ENCODE measurements at regions not wholly inside any gene's neighbourhood (a gene's known extent, or its start where the extent isn't known, plus 50 kb on each side); places are given as distances from the start of the nearest gene placed in this dataset.
"Not testable (repeated sequence)": the region's sequence is repeated elsewhere in the genome, so short reads cannot be mapped to it uniquely, and the experiment has no call there.

GRCh38 chr21:28063241-28064216, 929.1 kb downstream of the LTN1 start:
- Histone ChIP-seq H3K4me1 (replicated peaks in 1 of 2) (no peaks in the 10 kb centered on the region), H3K27ac (no peak overlapping the region), H3K4me3 (no peak overlapping the region)
- peak in 2 of 8 experiments; percentile 80 to 92 for ATAC-seq (replicated peaks in 6 of 8)
- in situ Hi-C loops (cut with MboI; ENCODE audit: low pct_unique_long_range_greater_than_20kb in 2 of 9, low sequenced_read_pairs in 9 of 9, unreplicated experiment in 9 of 9), result loop anchor here in 2 of 9 experiments (25.0 kb wide), 3 partner anchors 274 to 674 kb away; no protein-coding TSS in a partner anchor
- 30 to 80% (median 63%) methylated on average over 1 to 6 of the region's 6 CpGs for WGBS, 10 experiments

- ATAC-seq (replicated peaks in 6 of 8); H3K4me1 ChIP-seq (replicated peaks in 1 of 2); H3K27ac ChIP-seq; H3K4me3 ChIP-seq: not testable (repeated sequence)
- no CpG with 5 or more reads among the region's 1 CpG for WGBS, 10 experiments
- in situ Hi-C loops (cut with MboI; ENCODE audit: low pct_unique_long_range_greater_than_20kb in 2 of 9, low sequenced_read_pairs in 9 of 9, unreplicated experiment in 9 of 9), result loop anchor here in 2 of 9 experiments (25.0 kb wide), 3 partner anchors 284 to 684 kb away; no protein-coding TSS in a partner anchor
Measured at GRCh38 chr21:28052956-28053355, 939.7 kb downstream of the LTN1 start.

GRCh38 chr21:28051649-28052048, 941.0 kb downstream of the LTN1 start:
- peak in 6 of 8 experiments; percentile 31 to 83 (median 56) for ATAC-seq (replicated peaks in 6 of 8)
- not testable (repeated sequence) for H3K4me1 ChIP-seq (replicated peaks in 1 of 2); H3K4me3 ChIP-seq; H3K27ac ChIP-seq
- 0 to 67% (median 14%) methylated on average over 1 to 4 of the region's 4 CpGs; no CpG with 5 or more reads in 1 of the 10 experiments for WGBS, 10 experiments
- in situ Hi-C loops (cut with MboI; ENCODE audit: low pct_unique_long_range_greater_than_20kb in 2 of 9, low sequenced_read_pairs in 9 of 9, unreplicated experiment in 9 of 9), result loop anchor here in 2 of 9 experiments (25.0 kb wide), 3 partner anchors 286 to 686 kb away; no protein-coding TSS in a partner anchor

GRCh38 chr21:28035692-28036091, 957.0 kb downstream of the LTN1 start:
- in situ Hi-C loops (cut with MboI; ENCODE audit: low pct_unique_long_range_greater_than_20kb in 2 of 9, low sequenced_read_pairs in 9 of 9, unreplicated experiment in 9 of 9); H3K4me3 ChIP-seq; H3K27ac ChIP-seq; ATAC-seq (replicated peaks in 6 of 8); H3K4me1 ChIP-seq (replicated peaks in 1 of 2): not testable (repeated sequence)

- 66 to 100% (median 80%) methylated on average over 1 to 2 of the region's 2 CpGs; no CpG with 5 or more reads in 5 of the 10 experiments for WGBS, 10 experiments
- H3K4me3 ChIP-seq; in situ Hi-C loops (cut with MboI; ENCODE audit: low pct_unique_long_range_greater_than_20kb in 2 of 9, low sequenced_read_pairs in 9 of 9, unreplicated experiment in 9 of 9); ATAC-seq (replicated peaks in 6 of 8); H3K27ac ChIP-seq; H3K4me1 ChIP-seq (replicated peaks in 1 of 2): not testable (repeated sequence)
Measured at GRCh38 chr21:28034916-28035315, 957.8 kb downstream of the LTN1 start.

- ATAC-seq (replicated peaks in 6 of 8); H3K27ac ChIP-seq: not testable (repeated sequence)
Measured at GRCh38 chr21:28034334-28034733, 958.3 kb downstream of the LTN1 start.

GRCh38 chr21:28032652-28033051, 960.0 kb downstream of the LTN1 start:
- in situ Hi-C loops (cut with MboI; ENCODE audit: low pct_unique_long_range_greater_than_20kb in 2 of 9, low sequenced_read_pairs in 9 of 9, unreplicated experiment in 9 of 9); H3K4me3 ChIP-seq: not testable (repeated sequence)
- 100% methylated on average over 1 of the region's 1 CpG; no CpG with 5 or more reads in 7 of the 10 experiments for WGBS, 10 experiments

More at GRCh38 chr21:28034334-28034733, 958.3 kb downstream of the LTN1 start:
- H3K4me3 ChIP-seq; H3K4me1 ChIP-seq (replicated peaks in 1 of 2); in situ Hi-C loops (cut with MboI; ENCODE audit: low pct_unique_long_range_greater_than_20kb in 2 of 9, low sequenced_read_pairs in 9 of 9, unreplicated experiment in 9 of 9): not testable (repeated sequence)
- 7 to 100% (median 84%) methylated on average over 1 to 4 of the region's 4 CpGs for WGBS, 10 experiments

GRCh38 chr21:28031066-28031465, 961.6 kb downstream of the LTN1 start:
- H3K4me3 ChIP-seq; H3K4me1 ChIP-seq (replicated peaks in 1 of 2); in situ Hi-C loops (cut with MboI; ENCODE audit: low pct_unique_long_range_greater_than_20kb in 2 of 9, low sequenced_read_pairs in 9 of 9, unreplicated experiment in 9 of 9); ATAC-seq (replicated peaks in 6 of 8); H3K27ac ChIP-seq: not testable (repeated sequence)

More at GRCh38 chr21:28032652-28033051, 960.0 kb downstream of the LTN1 start:
- not testable (repeated sequence) for ATAC-seq (replicated peaks in 6 of 8); H3K4me1 ChIP-seq (replicated peaks in 1 of 2); H3K27ac ChIP-seq

GRCh38 chr21:28025111-28025510, 967.6 kb downstream of the LTN1 start:
- 80 to 100% (median 89%) methylated on average over 1 of the region's 1 CpG; no CpG with 5 or more reads in 5 of the 10 experiments for WGBS, 10 experiments
- Histone ChIP-seq H3K4me3 (no peak overlapping the region), H3K4me1 (replicated peaks in 1 of 2) (no peaks in the 10 kb centered on the region), H3K27ac (no peak overlapping the region)
- in situ Hi-C loops (cut with MboI; ENCODE audit: low pct_unique_long_range_greater_than_20kb in 2 of 9, low sequenced_read_pairs in 9 of 9, unreplicated experiment in 9 of 9), result no loop called here
- no peak for ATAC-seq (replicated peaks in 6 of 8)

- WGBS, 10 experiments, result 50 to 90% (median 85%) methylated on average over 1 to 4 of the region's 15 CpGs; no CpG with 5 or more reads in 4 of the 10 experiments
- ATAC-seq (replicated peaks in 6 of 8), result peak in 3 of 8 experiments; percentile 31 to 56 (median 37)
- Histone ChIP-seq H3K4me1 (replicated peaks in 1 of 2) (no peaks in the 10 kb centered on the region), H3K4me3 (no peak overlapping the region), H3K27ac (no peak overlapping the region)
- in situ Hi-C loops (cut with MboI; ENCODE audit: low pct_unique_long_range_greater_than_20kb in 2 of 9, low sequenced_read_pairs in 9 of 9, unreplicated experiment in 9 of 9), result no loop called here
Measured at GRCh38 chr21:28018741-28019669, 973.7 kb downstream of the LTN1 start.

GRCh38 chr21:28018213-28018612, 974.5 kb downstream of the LTN1 start:
- no peaks in the 10 kb centered on the region for H3K4me1 ChIP-seq (replicated peaks in 1 of 2)
- H3K4me3 ChIP-seq, result no peak overlapping the region
- 40 to 93% (median 92%) methylated on average over 1 to 3 of the region's 9 CpGs; no CpG with 5 or more reads in 6 of the 10 experiments for WGBS, 10 experiments
- no peak overlapping the region for H3K27ac ChIP-seq
- no peak for ATAC-seq (replicated peaks in 6 of 8)
- in situ Hi-C loops (cut with MboI; ENCODE audit: low pct_unique_long_range_greater_than_20kb in 2 of 9, low sequenced_read_pairs in 9 of 9, unreplicated experiment in 9 of 9), result no loop called here

- H3K27ac ChIP-seq, result no peak overlapping the region
- ATAC-seq (replicated peaks in 6 of 8), result no peak
- H3K4me1 ChIP-seq (replicated peaks in 1 of 2), result no peaks in the 10 kb centered on the region
- in situ Hi-C loops (cut with MboI; ENCODE audit: low pct_unique_long_range_greater_than_20kb in 2 of 9, low sequenced_read_pairs in 9 of 9, unreplicated experiment in 9 of 9), result no loop called here
- no peak overlapping the region for H3K4me3 ChIP-seq
- WGBS, 10 experiments, result 80 to 100% (median 100%) methylated on average over 1 of the region's 1 CpG; no CpG with 5 or more reads in 6 of the 10 experiments
Measured at GRCh38 chr21:28016571-28016970, 976.1 kb downstream of the LTN1 start.

GRCh38 chr21:28013123-28013522, 979.6 kb downstream of the LTN1 start:
- in situ Hi-C loops (cut with MboI; ENCODE audit: low pct_unique_long_range_greater_than_20kb in 2 of 9, low sequenced_read_pairs in 9 of 9, unreplicated experiment in 9 of 9); H3K4me3 ChIP-seq; H3K4me1 ChIP-seq (replicated peaks in 1 of 2); H3K27ac ChIP-seq: not testable (repeated sequence)
- ATAC-seq (replicated peaks in 6 of 8), result peak in 1 of 8 experiments; percentile 78

Data from motor neuron (in vitro differentiated cells).